ENCODE measurements at regions not wholly inside any gene's neighbourhood (a gene's known extent, or its start where the extent isn't known, plus 50 kb on each side); places are given as distances from the start of the nearest gene placed in this dataset.

GRCh38 chr10:104512800-104513199 lies 128.3 kb upstream of the SORCS3 start:
- no peak for TF ChIP-seq CTCF (conservative IDR thresholded peaks at IDR 0.05)
- TF ChIP-seq ZFX (IDR thresholded peaks at IDR 0.05) = no peak

Measured in C4-2B (cell line).